ENCODE measurements at regions not wholly inside any gene's neighbourhood (a gene's known extent, or its start where the extent isn't known, plus 50 kb on each side); places are given as distances from the start of the nearest gene placed in this dataset.

DNA sequence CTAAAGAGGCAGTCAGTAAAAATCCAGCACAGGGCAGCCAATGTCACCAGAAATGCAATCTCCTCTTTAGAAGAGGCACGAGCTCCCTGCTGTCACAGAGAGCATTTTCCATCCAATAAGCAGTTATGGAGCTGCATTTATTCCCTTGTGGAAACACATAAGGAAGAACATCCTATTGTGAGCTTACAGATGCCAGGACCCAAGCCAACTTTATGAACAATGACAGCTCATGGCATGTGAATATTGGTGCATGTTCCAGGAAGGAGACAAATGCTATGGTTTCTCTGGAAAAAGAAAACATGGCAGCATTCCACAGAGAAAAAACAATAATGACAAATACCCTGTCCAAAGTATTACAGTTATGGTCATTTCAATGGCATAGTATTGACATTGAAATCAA lies 955.6 kb downstream of the UQCRFS1 start:
- CTCF ChIA-PET = no interaction called here

DNA sequence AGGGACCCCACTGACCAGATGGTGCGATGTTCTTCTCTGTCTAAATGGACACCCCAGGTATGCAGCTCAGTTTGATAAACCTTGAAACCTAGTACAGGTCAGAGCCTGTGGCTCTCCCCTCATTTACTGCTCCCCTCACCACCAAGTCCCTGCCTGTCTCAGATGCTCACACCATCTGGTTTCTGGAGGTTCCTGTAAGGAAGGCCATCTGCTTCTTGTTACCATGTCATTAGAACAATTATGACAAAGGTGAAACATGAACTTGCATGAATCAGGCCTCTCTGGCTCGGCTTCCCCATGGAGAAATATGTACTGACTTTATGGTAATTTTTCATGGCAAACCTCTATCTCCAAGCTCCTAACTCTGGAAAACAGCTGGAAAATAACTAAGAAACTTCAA lies 965.7 kb downstream of the UQCRFS1 start:
- POLR2A ChIA-PET = no interaction called here
- CTCF ChIA-PET = interaction anchor here (1.8 kb wide), 1 partner anchor 10 kb away, joined by 3 read pairs; no protein-coding TSS in a partner anchor

More for the DNA sequence above, 955.6 kb downstream of the UQCRFS1 start:
- POLR2A ChIA-PET = no interaction called here

DNA sequence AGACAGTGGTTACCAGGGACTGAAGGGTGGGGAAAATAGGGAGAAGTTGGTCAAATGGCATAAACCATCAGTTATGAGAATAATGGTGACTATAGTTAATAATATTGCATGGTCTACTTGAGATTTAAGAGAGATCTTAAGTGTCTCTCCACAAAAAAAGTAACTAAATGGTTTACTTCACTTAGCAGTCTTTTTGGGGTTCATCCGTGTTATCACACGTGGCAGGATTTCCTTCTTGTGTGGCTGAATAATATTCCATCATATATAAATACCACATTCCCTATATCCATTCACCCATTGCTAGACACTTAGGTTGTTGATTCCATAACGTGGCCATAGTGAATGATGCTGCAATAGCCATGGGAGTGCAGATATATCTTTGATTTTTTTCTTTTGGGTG lies 967.0 kb downstream of the UQCRFS1 start:
- CTCF ChIA-PET = no interaction called here
- POLR2A ChIA-PET = no interaction called here

GRCh38 chr19:28244966-28245365 lies 968.0 kb downstream of the UQCRFS1 start:
- CTCF ChIA-PET = no interaction called here

GRCh38 chr19:28242317-28242927 lies 970.5 kb downstream of the UQCRFS1 start:
- ChIA-PET CTCF (no interaction called here), POLR2A (no interaction called here)

More at GRCh38 chr19:28244966-28245365, 968.0 kb downstream of the UQCRFS1 start:
- POLR2A ChIA-PET = no interaction called here

GRCh38 chr19:28239270-28239669 lies 973.7 kb downstream of the UQCRFS1 start:
- POLR2A ChIA-PET = no interaction called here
- CTCF ChIA-PET = no interaction called here

DNA sequence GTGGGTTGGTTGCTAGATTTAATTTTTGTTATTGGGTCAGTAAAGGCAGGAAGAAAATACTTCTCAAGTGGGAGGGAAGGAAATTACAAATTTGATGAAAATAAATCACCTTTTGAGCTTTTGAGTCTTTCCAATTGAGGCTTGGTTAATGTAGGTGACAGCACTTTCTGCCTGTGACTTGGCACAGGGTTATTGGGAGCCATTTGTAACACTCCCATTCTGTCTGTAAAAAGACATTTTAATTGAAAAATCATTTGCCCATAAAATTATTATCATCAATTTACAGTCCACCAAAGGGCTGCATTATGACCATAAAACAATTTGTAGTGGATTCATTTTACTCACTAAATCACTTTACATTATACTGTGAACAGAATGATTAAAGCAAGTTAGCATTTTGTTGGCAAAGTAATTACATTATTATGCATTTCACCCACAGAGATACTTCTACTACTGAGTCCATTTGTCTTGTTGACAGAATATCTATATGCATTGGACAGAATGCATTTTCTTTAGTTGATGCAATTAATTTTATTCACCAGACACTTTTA lies 974.6 kb downstream of the UQCRFS1 start:
- ChIA-PET CTCF (interaction anchor here (1.3 kb wide), 1 partner anchor 10 kb away, joined by 3 read pairs; no protein-coding TSS in a partner anchor), POLR2A (no interaction called here)

GRCh38 chr19:28235606-28236125 lies 977.3 kb downstream of the UQCRFS1 start:
- ChIA-PET CTCF (no interaction called here), POLR2A (no interaction called here)

GRCh38 chr19:28234637-28235036 lies 978.3 kb downstream of the UQCRFS1 start:
- ChIA-PET POLR2A (no interaction called here), CTCF (no interaction called here)

- POLR2A ChIA-PET = no interaction called here
- CTCF ChIA-PET = no interaction called here
Measured at GRCh38 chr19:28228854-28229253, 984.1 kb downstream of the UQCRFS1 start.

DNA sequence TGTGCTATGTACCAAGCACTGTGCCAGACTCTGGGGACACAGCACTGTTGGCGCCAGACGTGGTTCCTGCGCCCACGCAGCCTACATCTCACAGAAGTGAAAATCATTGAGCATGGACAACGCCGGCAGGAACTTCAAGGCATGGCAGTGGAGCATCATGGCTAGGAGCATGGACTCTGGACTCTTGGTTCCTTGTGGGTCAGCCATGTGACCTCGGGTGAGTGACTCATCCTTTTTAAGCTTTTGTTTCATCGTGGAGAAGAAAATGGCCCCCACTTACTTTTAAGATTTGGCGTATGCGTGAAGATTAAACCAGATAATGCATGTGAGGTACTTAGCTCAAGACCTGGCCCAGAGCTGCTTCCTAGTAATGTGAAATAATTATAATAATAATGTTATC lies 988.5 kb downstream of the UQCRFS1 start:
- ChIA-PET POLR2A (no interaction called here), CTCF (no interaction called here)

DNA sequence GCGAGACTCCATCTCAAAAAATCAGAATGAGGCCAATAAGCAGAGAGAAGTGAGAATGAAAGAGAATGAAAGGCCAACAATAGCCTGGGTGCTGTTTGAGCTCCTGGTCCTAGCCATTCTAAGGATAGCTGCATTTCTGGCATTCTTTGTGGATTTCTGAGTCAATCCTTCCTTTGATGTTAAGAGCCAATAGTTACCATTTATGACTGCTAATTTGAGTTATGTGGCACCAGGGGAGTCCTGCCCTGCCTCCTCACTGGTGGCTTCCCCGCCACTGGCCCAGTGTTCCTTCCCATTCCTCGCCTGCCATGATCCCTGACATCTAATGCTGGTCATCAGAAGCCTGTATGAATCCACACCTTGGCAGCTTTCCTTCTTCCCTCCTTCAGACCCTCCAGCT lies 991.2 kb downstream of the UQCRFS1 start:
- POLR2A ChIA-PET = no interaction called here
- CTCF ChIA-PET = no interaction called here

DNA sequence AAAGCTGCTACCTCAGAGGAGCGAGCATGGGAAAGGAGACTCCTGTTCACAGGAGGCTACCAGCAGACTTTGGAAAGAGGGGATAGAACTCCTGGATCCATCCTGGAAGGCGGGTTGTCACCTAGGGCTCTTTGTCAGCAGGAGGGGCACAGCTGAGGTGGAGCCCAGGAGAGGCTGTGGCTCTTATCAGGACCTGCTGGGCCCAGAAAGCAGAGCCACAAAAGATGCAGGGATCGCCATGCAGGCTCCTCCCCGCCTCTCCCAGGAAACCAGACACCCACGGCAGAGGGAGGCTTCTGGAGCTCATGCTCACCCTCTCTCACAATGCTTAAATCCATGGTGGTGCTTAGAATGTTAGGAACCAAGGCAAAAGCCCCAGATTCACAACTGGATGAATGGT lies 994.2 kb downstream of the UQCRFS1 start:
- POLR2A ChIA-PET = no interaction called here
- CTCF ChIA-PET = no interaction called here

- POLR2A ChIA-PET = no interaction called here
Measured at GRCh38 chr19:28217022-28217421, 995.9 kb downstream of the UQCRFS1 start.

DNA sequence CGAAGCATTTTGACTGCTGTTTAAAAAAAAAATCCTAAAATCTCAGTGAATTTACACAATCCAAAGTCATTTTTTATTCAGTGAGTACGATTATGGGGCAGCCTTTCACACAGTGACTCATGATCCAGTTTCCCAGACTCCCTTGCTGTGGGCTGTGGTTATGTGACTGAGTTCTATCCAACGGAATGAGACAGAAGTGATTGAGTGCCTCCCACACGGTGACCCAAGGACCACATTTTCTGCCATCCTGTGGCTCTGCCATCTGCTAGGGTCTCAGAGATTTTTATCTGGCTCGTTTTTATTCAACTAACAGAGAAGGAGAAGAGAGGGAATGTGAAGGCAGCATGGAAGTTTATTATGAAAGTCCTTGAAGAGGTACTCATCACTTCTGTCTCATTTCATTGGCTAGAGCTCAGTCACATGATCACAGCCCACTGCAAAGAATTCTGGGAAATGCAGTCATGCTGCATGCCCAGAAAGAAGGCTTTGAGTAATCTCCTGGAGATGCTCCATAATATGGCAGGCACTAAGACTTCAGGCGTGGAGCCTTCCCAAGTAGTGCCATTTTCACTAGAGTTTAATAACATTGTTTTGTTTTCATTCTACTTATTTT lies 999.4 kb downstream of the UQCRFS1 start:
- ChIA-PET CTCF (no interaction called here), POLR2A (no interaction called here)

More at GRCh38 chr19:28217022-28217421, 995.9 kb downstream of the UQCRFS1 start:
- CTCF ChIA-PET = no interaction called here

DNA sequence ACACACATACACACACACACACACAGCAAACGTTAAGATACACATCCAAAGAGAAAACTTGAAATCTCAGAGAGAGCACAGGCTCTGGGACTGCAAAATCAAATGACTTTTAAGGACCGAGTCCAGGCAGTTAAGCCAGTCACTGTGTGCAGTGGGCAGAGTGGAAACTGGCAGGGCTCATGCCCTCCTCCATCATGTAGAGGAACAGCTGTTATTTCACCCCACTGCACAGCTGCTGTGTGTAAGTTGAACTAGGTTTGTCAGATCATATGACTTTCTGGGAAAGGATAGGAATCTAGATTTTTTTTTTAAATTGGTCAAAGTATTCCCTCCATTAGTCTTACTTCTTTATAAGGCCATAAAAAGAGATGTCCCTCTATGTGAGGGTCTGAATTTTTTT lies 1002.1 kb downstream of the UQCRFS1 start:
- POLR2A ChIA-PET = no interaction called here
- CTCF ChIA-PET = no interaction called here

- CTCF ChIA-PET = no interaction called here
- POLR2A ChIA-PET = no interaction called here
Measured at GRCh38 chr19:28208745-28209144, 1004.2 kb downstream of the UQCRFS1 start.

DNA sequence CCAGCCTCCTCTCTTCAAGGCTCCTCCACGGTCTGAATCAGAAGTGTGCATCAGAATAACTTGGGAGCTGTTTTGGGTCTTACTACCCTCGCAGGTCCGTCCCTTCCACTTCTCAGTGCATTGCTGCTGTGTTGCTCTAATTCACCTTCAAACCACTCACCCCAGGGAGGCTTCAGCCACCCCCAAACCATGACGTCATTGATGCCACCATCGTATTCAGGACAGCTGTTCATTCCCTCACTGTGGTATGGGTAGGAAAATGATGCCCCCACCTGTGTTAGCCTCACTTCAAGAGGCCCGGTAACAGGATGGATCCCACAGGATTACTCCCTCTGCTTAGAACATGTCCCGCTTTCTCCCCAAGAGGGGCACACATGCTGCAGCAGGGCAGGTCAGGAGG lies 1005.7 kb downstream of the UQCRFS1 start:
- ChIA-PET POLR2A (no interaction called here), CTCF (no interaction called here)

- POLR2A ChIA-PET = no interaction called here
- CTCF ChIA-PET = no interaction called here
Measured at GRCh38 chr19:28201462-28201943, 1011.4 kb downstream of the UQCRFS1 start.

DNA sequence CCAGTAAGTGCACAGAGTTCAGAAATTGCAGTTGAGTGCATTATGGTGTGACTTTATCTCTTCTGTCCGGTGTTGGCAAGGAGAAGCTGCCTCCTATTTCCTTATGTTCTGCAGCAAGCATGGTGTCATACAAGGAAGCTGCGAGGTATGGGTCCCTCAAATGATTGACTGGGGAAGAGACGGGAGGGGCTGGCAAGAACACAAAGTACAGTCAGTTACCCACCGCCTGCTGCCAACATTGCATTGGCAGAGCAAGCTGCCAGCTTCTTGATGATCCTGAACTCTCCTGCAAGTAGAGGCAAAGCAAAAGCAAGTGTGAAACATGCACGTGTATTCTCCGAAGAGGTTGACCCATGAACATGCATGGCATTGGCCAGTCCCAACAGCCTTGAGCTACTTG lies 1013.6 kb downstream of the UQCRFS1 start:
- CTCF ChIA-PET = no interaction called here

GRCh38 chr19:28196961-28197360 lies 1016.0 kb downstream of the UQCRFS1 start:
- CTCF ChIA-PET = no interaction called here

More for the DNA sequence above, 1013.6 kb downstream of the UQCRFS1 start:
- POLR2A ChIA-PET = no interaction called here

GRCh38 chr19:28196101-28196500 lies 1016.9 kb downstream of the UQCRFS1 start:
- POLR2A ChIA-PET = no interaction called here
- CTCF ChIA-PET = no interaction called here

More at GRCh38 chr19:28196961-28197360, 1016.0 kb downstream of the UQCRFS1 start:
- POLR2A ChIA-PET = no interaction called here

Data from activated CD8-positive, alpha-beta memory T cell treated with anti-CD3 and anti-CD28 coated beads for 36 hours (primary cell).